HG02642 (cell line): ENCODE measurements at regions not wholly inside any gene's neighbourhood (a gene's known extent, or its start where the extent isn't known, plus 50 kb on each side); places are given as distances from the start of the nearest gene placed in this dataset.
"Not testable (repeated sequence)": the region's sequence is repeated elsewhere in the genome, so short reads cannot be mapped to it uniquely, and the experiment has no call there.

Experiments
- ATAC-seq: cut with Tn5 transposase; IDR thresholded peaks from one replicate; pipeline ENCODE4 v1.9.1; 2021; ENCODE audit warnings: mild to moderate bottlenecking; ENCODE audit not compliant: unreplicated experiment, poor library complexity

- ATAC-seq, result no peak
Observed at GRCh38 chr3:16069149-16069922, 105.1 kb upstream of the GALNT15 start.

- no peak for ATAC-seq
Observed at GRCh38 chr3:16070707-16071106, 103.8 kb upstream of the GALNT15 start.

GRCh38 chr3:16071206-16071605 lies 103.3 kb upstream of the GALNT15 start:
- no peak for ATAC-seq

- ATAC-seq, result no peak
Observed at GRCh38 chr3:16072420-16073110, 101.9 kb upstream of the GALNT15 start.

- ATAC-seq, result no peak
Observed at GRCh38 chr3:16073203-16073602, 101.3 kb upstream of the GALNT15 start.

- not testable (repeated sequence) for ATAC-seq
Observed at GRCh38 chr3:16073990-16074671, 100.3 kb upstream of the GALNT15 start.

GRCh38 chr3:16075647-16076046 lies 98.8 kb upstream of the GALNT15 start:
- ATAC-seq, result no peak

- ATAC-seq, result no peak
Observed at GRCh38 chr3:16076564-16076963, 97.9 kb upstream of the GALNT15 start.

- ATAC-seq, result not testable (repeated sequence)
Observed at GRCh38 chr3:16077146-16077545, 97.3 kb upstream of the GALNT15 start.

GRCh38 chr3:16077681-16078080 lies 96.8 kb upstream of the GALNT15 start:
- ATAC-seq, result not testable (repeated sequence)

- no peak for ATAC-seq
Observed at GRCh38 chr3:16079519-16079918, 95.0 kb upstream of the GALNT15 start.

- ATAC-seq, result no peak
Observed at GRCh38 chr3:16081661-16082060, 92.8 kb upstream of the GALNT15 start.

- ATAC-seq, result no peak
Observed at GRCh38 chr3:16084887-16085286, 89.6 kb upstream of the GALNT15 start.

GRCh38 chr3:16085410-16085809 lies 89.1 kb upstream of the GALNT15 start:
- ATAC-seq, result no peak

- no peak for ATAC-seq
Observed at GRCh38 chr3:16085884-16086608, 88.4 kb upstream of the GALNT15 start.

- no peak for ATAC-seq
Observed at GRCh38 chr3:16086690-16087089, 87.8 kb upstream of the GALNT15 start.

GRCh38 chr3:16088496-16088895 lies 86.0 kb upstream of the GALNT15 start:
- ATAC-seq, result no peak

GRCh38 chr3:16089521-16089920 lies 85.0 kb upstream of the GALNT15 start:
- ATAC-seq, result no peak

- ATAC-seq, result no peak
Observed at GRCh38 chr3:16090024-16090423, 84.5 kb upstream of the GALNT15 start.

GRCh38 chr3:16090706-16091105 lies 83.8 kb upstream of the GALNT15 start:
- ATAC-seq, result no peak

GRCh38 chr3:16092923-16093322 lies 81.6 kb upstream of the GALNT15 start:
- no peak for ATAC-seq
